ENCODE measurements at regions not wholly inside any gene's neighbourhood (a gene's known extent, or its start where the extent isn't known, plus 50 kb on each side); places are given as distances from the start of the nearest gene placed in this dataset.

DNA sequence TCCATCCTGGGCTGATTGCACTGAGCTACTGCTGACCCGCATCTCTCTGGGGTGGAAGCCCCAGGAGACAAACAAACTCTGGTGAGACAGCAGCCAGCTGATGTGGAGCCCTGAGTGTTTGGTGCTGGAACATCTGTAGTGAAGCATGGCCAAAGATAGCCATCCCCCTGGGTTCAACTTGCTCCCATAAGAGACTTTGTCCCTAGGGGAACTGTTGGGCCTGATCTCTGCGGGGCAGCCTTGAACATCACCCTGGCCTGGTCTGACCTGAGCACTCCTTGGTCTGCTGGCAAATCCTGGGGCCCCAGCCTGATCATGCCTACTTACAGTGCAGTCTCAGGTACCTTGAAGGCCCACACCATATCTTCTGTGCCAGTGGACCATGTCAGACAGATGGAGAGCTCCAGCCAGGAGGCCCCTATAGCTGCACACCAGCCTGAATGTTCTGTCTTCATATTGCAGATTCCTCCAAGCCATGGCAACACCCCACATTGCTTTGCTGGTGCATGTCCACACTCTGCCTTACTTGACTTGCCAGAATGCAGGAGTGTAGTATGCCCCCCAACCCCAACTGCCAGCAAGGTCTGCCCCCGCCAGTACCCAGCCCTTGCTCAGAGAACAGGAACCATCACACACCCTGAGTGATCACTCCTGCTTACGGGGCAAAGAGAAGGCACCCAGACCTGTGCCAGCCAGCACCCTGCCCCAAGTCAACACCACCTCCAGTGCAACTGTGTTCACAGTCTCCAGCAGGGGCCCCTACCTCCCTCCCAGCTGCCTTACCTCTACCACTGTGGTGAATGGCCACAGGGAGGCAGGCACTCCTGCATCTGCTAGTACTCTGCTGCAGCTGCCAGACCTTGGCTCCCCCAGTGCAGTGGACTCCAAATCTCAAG is 690.5 kb upstream of the NR5A2 start:
- CTCF ChIA-PET: no interaction called here
- POLR2A ChIA-PET: no interaction called here

DNA sequence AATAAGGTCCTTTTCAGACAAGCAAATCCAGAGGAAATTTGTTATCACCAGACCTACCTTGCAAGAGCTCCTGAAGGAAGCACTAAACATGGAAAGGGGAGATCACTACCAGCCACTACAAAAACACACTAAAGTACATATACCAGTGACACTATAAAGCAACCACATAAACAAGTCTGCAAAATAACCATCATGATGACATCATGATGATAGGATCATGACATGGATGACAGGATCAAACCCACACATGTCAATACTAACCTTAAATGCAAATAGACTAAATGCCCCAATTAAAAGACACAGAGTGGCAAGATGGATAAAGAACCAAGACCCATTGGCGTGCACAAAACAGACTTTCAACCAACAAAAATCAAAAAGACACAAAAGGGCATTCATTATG is 688.8 kb upstream of the NR5A2 start:
- POLR2A ChIA-PET: no interaction called here
- CTCF ChIA-PET: no interaction called here

DNA sequence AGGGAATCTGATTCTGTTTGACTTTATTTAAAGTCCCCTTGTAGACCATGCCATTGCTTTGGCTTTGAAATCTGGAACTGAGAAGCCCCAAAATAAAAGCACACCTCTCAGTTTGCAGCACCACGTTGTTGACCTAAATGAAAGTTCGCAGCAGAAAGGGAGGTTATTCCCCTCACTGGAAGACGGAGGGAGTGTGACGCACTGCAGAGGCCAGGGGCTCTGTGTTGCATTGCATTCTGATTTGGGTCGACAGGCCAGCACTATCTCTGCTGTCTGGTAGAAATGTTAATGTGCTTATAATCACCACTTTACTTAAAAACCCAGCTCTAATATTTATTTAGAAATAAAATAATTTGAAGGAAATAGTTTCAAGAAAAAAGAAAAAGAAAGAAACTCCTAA is 675.2 kb upstream of the NR5A2 start:
- ChIA-PET POLR2A (no interaction called here), CTCF (no interaction called here)

DNA sequence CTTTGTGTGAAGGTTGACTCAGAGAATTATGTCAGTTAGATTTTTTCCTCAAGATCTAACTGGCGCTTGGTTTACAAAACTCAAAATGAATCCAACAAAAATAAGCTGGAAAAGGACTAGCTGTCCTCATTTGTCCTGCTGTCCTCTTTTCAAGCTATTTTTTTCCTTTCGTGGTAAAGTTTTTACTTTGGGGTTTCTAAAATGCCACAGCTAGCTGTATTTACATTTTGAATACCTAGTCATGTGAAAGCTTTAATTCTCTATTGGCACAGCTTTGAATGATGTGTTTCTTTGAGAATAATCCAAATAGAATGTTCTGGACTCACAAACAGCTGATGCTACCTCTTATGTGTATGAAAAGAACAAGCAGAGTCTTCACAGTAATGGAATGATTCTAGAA is 673.6 kb upstream of the NR5A2 start:
- CTCF ChIA-PET: no interaction called here
- POLR2A ChIA-PET: no interaction called here

DNA sequence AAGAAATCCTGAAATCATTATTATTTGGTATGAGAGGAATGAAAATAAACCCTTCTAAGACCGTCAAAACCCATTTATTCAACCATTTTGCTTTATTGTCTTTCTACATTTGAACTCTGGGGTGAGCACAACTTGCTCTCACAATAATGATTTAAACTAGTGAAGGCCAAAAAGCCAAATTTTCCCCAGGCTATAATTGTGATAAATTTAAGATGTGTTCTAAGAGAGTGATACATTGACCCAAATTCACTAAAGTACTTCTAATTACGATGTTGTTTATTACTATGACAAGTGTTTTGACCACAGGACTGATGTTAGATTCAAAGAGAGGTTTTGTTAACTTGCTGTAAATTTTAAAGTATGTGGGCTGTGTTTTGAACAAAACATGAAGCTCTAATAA is 670.9 kb upstream of the NR5A2 start:
- ChIA-PET POLR2A (no interaction called here), CTCF (no interaction called here)

DNA sequence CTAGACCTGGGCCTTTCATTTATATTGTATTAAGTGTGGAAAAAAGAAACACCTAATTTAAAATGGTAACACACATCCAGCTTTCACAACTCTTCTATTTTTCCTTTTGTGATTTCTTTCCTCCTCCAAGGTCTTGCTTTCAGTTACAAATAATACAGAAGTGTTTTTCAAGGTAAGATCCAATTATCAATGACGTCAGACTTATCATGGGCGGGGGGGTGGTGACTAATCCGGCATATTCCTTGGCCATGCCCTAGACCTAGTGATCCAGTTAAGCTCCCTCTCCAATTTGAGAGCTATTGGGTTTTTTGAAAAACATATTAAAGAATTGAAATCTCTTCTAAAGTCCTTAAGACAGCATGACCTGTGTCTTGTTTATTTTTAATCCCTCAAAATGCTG is 669.9 kb upstream of the NR5A2 start:
- CTCF ChIA-PET: no interaction called here
- POLR2A ChIA-PET: no interaction called here

DNA sequence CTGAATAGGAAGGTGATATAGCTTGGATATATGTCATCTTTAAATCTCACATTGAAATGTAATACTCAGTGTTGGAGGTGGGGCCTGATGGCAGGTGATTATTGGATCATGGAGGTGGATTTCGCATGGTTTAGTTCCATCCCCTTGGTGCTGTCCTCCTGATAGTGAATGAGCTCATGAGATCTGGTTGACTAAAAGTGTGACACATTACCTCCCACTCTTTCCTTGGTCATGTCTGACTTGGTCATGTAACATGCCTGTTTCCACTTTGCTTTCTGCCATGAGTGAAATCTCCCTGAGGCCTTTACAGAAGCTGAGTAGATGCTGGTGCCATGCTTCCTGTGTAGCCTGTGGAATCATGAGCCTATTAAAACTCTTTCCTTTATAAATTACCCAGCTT is 664.5 kb upstream of the NR5A2 start:
- ChIA-PET CTCF (no interaction called here), POLR2A (interaction anchor here (0.5 kb wide), 1 partner anchor 352 kb away, joined by 5 read pairs; no protein-coding TSS in a partner anchor)

DNA sequence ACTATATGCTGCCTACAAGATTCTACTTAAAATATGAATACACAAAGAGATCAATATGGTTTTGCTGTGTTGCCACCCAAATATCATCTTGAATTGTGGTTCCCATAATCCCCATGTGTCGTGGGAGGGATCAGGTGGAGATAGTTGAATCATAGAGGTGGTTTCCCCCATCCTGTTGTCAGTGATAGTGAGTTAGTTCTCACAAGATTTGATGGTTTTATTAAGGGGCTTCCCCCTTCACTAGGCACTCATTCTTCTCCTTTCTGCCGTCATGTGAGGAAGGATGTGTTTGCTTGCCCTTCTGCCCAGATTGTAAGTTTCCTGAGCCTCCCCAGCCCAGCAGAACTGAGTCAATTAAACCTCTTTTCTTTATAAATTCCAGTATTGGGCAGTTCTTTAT is 654.4 kb upstream of the NR5A2 start:
- ChIA-PET CTCF (no interaction called here), POLR2A (no interaction called here)

DNA sequence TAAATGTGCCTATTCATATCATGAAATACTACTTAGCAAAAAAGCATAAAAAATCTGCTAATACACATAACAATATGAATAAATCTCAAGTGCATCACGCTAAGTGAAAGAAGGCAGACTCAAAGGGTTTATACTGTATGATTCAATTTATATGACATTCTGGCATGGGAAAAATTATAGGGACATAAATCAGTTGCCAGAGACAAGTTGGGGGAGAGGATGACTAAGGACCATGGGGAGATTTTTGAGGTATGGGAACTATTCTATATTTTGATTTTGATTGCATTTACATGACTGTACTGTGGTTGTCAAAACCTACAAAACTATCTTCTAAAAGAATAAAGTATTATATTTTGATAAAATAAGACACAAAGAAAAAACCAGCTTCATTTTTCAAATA is 650.3 kb upstream of the NR5A2 start:
- POLR2A ChIA-PET: no interaction called here

DNA sequence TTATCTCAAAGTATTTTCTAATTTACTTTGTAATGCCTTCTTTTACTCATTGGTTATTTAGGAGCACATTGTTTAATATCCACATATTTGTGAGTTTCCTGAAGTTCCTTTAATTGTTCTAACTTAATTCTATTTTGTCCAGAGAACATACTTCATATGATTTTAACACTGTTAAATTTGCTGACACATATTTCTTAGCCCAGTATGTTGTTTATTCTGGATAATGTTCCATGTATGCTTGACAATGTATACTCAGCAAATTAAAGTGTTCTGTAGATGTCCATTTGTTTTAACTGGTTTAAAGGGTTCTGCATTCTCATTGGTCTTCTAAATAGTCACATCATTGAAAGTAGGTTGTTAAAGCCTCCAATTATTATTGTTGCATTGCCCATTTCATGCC is 643.7 kb upstream of the NR5A2 start:
- ChIA-PET POLR2A (no interaction called here), CTCF (no interaction called here)

More for the DNA sequence above, 650.3 kb upstream of the NR5A2 start:
- CTCF ChIA-PET: no interaction called here

DNA sequence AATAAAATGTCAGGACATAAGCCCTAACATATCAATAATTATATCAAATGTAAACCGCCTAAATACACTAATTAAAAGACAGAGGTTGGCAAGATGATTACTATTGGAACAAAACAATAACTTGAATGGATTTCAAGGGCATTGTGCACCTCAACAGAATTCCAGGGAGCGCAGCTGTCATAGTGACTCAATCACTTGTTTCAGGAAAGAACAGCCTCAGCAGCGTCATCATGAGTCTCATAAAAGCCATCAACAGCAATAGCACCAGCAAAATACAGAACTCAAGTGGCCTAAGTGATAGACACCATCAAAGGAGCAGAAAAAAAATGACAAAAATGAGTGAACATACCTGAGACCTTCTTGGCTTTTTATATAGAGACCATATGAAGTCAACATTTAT is 632.7 kb upstream of the NR5A2 start:
- ChIA-PET CTCF (no interaction called here), POLR2A (no interaction called here)

DNA sequence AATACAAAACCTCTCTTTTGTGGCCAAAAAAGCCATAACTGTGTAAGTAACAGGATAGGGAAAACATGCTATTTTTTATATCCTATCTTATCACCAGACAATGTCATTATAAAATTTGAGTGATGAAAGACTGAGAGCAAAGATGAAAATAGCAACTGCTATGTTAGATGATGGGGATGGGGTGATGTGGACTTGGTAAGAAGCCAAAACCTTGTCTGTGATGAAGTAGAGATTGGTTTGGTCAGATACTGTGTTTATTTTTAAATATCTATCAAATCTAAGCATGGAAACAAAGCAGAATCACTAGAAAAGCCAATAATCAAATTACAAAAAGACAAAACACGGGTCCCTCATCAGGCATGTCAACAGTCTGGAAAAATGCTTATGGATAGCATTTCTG is 631.1 kb upstream of the NR5A2 start:
- POLR2A ChIA-PET: no interaction called here
- CTCF ChIA-PET: no interaction called here

DNA sequence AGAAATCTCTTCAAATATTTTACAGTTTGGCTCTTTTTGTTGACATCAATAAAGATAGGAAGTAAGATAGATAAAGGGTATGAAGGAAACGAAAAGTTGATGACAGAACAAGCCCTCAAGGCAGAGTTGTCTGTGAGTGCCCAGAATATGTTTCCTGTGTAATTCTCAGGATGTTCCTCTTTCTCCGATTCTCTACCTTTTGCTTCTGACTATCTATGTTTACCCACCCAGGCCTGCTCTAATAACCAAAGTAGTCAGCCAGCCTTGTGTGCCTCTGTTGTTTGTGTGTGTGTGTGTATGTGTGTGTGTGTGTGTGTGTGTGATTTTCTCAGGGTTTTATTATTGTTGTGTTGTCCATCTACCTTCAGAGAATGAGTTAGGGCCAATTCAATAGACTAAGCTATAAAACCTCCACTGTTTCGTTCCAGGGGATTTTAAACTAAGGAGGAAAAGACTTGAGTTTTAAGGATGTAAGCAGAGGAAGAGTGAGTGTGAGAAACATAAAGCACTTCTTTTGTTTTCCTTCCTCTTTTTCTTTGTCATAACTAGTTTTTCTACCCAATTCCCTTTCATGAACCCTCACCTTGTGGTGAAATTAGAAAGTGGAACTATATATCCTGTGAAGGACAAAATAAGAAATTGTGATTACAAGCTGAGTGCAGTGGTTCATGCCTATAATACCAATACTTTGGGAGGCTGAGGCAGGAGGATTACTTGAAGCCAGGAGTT is 627.4 kb upstream of the NR5A2 start:
- ChIA-PET POLR2A (no interaction called here), CTCF (no interaction called here)

DNA sequence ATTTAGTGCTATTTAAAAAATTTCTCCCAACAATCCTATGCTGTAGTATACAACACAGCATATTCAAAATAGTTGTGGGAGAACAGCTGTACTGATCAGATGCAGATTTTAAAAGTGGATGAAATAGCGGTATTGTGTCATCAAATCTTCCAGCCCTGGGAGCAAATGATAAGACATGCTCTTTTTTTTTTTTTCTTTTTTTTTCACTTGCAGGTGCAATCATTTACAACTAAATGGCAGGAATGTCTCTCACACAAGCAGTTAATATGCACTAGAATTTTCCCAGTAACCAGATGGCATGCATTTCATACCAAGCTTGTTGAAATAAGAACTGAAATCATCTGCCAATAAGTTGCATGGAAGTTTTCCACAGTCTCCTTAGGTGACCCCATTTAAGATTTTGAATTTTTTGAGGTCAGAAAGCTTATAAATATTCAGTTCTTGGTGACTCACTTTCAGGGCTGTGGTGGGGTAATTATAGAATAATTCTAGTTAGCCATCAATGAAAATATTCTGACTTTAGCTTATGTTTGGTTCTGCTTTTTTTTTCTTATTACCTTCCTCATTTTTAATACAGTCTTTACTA is 623.9 kb upstream of the NR5A2 start:
- CTCF ChIA-PET: interaction anchor here (1.2 kb wide), 1 partner anchor 13 kb away, joined by 3 read pairs; no protein-coding TSS in a partner anchor

DNA sequence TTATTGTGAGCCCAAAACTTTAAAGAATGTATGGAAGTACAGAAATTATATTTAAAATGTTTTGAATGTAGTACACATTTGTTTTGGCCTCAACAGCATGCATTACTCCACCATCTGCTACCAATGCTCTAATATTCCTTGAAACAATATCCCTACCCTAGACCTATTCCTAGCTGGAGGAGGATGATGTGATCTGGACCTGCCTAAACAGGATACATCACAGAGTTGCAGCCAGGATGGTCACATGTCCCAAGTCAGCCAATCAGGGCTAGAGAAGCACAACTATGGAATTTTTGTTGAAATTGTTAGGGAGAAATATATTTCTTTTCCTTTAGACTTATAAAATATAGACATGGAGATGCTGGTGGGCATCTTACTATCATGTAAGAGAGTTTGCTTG is 623.3 kb upstream of the NR5A2 start:
- CTCF ChIA-PET: no interaction called here
- POLR2A ChIA-PET: no interaction called here

More for the DNA sequence above, 623.9 kb upstream of the NR5A2 start:
- POLR2A ChIA-PET: no interaction called here

DNA sequence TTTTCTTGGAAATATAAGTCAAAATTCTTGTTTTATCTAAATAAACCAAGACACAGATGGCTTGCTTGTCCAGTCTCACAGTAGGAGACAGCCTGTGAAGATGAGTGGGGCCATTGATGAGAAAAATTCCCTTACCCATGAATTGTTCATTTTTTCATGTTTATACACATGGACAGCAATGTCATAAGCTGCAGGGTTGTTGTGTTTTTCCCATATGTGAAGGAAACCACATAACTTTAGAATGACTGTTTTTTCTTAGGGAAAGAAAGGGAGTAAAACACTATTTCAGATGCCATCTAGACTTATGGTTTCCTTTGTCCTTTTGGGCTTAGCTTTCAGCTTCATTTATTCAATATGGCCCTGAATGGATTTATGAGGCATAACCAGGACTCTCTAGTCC is 622.5 kb upstream of the NR5A2 start:
- ChIA-PET POLR2A (no interaction called here), CTCF (no interaction called here)

DNA sequence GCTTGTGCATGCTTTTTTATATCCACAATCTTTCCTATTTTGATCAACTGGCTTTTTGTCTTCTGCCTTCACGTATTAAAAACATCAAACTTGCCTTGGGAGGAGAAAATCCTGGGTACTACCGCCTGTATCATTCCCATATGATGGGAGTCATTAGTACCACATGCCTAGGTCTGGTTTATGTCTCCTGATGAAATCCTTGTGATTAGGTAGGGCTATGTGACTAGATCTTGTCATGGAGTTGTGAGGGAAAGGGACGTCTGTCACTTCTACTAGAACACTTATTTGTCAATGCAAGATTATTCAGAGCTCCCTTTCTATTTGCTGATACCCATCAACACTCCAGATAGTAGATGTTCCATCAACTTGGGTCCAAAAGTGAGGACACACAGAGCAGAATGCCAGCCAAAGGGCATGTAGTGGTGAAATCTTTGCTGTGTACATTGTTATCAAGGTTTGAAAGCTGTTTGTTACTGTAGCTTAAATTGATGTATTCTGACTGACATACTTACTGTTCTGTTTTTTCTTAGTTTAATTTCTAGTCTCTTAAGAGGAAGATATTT is 621.8 kb upstream of the NR5A2 start:
- ChIA-PET CTCF (interaction anchor here (1.0 kb wide), 1 partner anchor 8 kb away, joined by 3 read pairs; no protein-coding TSS in a partner anchor), POLR2A (no interaction called here)

DNA sequence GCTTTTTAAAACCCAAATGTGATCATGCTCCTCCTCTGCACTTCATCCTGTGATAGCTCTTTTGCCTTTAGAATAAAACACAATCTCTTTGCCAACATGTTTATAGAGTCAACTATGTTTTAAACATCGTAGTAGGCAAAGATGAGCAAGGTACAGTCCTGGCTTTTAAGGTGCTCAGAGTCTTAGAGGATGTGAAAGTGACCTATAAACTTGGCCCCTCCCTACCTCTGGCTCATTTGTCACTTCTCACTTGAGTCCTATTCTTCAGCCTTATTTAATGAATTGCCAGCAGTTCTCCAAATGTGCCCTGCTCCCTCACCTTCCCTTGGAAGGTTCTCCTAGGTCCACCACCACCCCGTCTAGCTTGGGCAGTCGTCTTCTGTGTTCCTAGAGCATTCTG is 617.0 kb upstream of the NR5A2 start:
- POLR2A ChIA-PET: no interaction called here

DNA sequence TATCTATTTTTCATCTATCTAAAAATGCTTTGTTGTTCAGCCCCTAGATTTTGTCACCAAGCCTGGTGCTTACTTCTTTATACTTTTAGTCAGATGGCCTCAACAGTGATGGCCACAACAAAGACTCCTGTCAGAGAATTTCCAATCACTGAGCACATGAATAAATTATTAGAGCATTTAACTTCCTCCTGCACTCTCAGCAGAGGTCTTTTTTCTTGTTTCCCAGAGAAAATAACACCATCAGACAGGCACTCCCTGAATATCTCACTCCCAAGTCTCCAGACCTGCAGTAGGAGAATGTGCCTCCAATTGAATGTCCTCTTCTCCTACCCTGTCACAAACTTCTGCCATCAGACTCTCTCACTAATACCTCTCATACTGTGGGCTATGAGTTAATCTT is 616.0 kb upstream of the NR5A2 start:
- POLR2A ChIA-PET: no interaction called here

More for the DNA sequence above, 617.0 kb upstream of the NR5A2 start:
- CTCF ChIA-PET: no interaction called here

DNA sequence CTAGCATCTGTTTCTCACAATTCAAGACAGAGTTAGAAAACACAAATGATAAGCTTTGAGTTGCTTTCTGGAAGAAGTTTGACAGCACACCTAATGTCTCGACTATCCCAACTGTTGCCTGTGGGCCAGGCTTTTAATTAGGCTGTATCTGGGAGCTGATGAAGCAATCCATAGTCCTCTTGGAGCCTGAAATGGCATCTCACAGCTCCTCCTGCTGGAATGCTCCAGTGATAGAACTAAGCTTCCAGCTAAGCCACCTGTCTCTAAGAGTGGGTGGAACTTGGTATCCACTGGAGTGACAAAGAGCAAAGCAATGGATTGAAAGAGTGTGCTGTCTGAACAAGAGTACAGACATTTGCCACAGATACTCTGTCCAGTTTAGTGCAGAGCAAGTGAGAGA is 605.3 kb upstream of the NR5A2 start:
- ChIA-PET CTCF (no interaction called here), POLR2A (interaction anchor here (0.6 kb wide), 1 partner anchor 11 kb away, joined by 4 read pairs; no protein-coding TSS in a partner anchor)

More for the DNA sequence above, 616.0 kb upstream of the NR5A2 start:
- CTCF ChIA-PET: no interaction called here

DNA sequence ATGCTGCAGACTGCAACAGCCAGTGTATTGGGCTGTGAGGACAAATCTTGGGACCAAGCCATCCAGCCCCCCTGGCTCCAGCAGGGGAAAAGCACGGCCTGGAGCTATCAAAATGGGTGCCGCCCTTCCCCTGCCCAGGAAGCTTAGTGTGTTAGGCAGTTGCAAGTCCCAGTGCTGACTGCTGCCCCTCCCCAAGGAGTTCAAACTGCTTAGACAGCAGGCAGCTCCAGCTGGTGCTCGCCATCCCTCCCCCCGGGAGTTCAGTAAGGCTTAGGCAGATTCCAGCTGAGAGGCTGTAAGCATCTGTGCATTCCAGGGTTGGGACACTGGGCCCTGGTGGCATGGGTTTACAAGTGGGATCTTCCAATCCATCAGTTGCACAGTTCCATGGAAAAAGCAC is 579.6 kb upstream of the NR5A2 start:
- POLR2A ChIA-PET: no interaction called here
- CTCF ChIA-PET: no interaction called here

Measured in activated CD8-positive, alpha-beta memory T cell treated with anti-CD3 and anti-CD28 coated beads for 36 hours (primary cell).